SH-SY5Y (cell line): ENCODE measurements at regions not wholly inside any gene's neighbourhood (a gene's known extent, or its start where the extent isn't known, plus 50 kb on each side); places are given as distances from the start of the nearest gene placed in this dataset.

ENCODE experiments used
- GATA2 ChIP-seq: IDR thresholded peaks from 2 replicates; pipeline ENCODE4 v1.6.1; 2011; ENCODE audit warnings: mild to moderate bottlenecking, low read depth, low read length
- GATA3 ChIP-seq: IDR thresholded peaks from 2 replicates; pipeline ENCODE4 v1.6.1; 2011; ENCODE audit warnings: low read depth, mild to moderate bottlenecking, low read length, moderate library complexity

DNA sequence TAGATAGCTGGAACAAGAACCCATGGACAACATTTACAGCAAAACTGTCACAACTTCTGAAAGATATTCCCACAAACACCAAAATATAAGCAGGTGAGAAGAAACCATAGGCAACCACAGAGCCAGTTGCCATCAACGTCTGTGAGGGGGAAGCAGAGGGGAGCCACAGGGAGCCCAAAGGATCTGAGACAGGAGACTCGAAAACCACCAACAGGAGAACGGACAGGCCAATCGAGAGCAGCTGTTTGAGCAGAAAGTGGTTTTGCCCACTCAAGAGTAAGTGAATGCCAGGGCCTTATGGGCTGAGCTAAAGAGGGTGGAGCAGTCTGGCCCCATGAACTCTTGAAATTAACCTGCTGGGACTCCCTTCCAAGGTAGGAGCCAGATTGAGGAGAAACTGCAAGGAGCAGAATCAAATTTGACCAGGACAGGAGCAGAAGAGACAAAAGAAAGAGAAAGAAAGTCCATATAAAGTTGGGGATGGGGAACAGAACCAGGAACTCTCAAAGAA, 195.4 kb downstream of the ANKRD60 start:
- no peak for TF ChIP-seq GATA2
- no peak for TF ChIP-seq GATA3
